Prostate gland (tissue), 2 donors: ENCODE measurements at regions not wholly inside any gene's neighbourhood (a gene's known extent, or its start where the extent isn't known, plus 50 kb on each side); places are given as distances from the start of the nearest gene placed in this dataset.
"Not testable (repeated sequence)": the region's sequence is repeated elsewhere in the genome, so short reads cannot be mapped to it uniquely, and the experiment has no call there.

Source experiments
- POLR2A ChIP-seq: fragments of 450-650 bp; IDR thresholded peaks from one replicate; pipeline ENCODE4 v1.6.1; 2016; ENCODE audit warnings: antibody characterized with exemption, mild to moderate bottlenecking
- POLR2AphosphoS5 ChIP-seq: sonication (generic); formaldehyde crosslinking; IDR thresholded peaks from one replicate; pipeline ENCODE4 v1.6.1; 2017; ENCODE audit warnings: antibody characterized with exemption
- TF ChIP-seq, protein P1 (sequence below), 4 experiments: fragments of 200-600 bp in 2 of 4; fragments of 450-650 bp in 2 of 4; sonication (generic) in 2 of 4; IDR thresholded peaks; 1 replicate in 3 of 4; 2 replicates in 1 of 4; pipeline ENCODE4 v1.5.1; 2016 to 2019; ENCODE audit warnings: antibody characterized with exemption in 4 of 4, mild to moderate bottlenecking in 2 of 4, moderate library complexity in 2 of 4

DNA sequence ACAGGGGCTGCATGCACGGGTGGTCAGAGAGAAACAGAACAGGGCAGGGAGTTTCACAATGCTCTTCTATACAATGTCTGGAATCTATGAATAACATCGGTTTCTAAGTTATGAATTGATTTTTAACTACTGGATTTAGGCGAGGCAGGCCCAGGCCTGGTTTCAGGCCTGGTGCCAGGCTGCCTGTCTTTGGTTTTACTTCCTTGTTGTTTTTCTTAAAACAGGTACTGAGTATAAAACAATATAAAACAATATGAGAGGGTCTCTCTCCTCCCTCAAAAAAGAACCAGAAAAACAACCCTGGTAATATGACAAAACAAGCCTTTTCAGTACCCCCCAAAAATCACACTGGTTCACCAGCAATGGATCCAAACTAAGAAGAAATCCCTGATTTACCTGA, 196.1 kb upstream of the ANXA10 start:
- not testable (repeated sequence) for TF ChIP-seq POLR2A, POLR2AphosphoS5
- TF ChIP-seq, protein P1, sequence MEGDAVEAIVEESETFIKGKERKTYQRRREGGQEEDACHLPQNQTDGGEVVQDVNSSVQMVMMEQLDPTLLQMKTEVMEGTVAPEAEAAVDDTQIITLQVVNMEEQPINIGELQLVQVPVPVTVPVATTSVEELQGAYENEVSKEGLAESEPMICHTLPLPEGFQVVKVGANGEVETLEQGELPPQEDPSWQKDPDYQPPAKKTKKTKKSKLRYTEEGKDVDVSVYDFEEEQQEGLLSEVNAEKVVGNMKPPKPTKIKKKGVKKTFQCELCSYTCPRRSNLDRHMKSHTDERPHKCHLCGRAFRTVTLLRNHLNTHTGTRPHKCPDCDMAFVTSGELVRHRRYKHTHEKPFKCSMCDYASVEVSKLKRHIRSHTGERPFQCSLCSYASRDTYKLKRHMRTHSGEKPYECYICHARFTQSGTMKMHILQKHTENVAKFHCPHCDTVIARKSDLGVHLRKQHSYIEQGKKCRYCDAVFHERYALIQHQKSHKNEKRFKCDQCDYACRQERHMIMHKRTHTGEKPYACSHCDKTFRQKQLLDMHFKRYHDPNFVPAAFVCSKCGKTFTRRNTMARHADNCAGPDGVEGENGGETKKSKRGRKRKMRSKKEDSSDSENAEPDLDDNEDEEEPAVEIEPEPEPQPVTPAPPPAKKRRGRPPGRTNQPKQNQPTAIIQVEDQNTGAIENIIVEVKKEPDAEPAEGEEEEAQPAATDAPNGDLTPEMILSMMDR (IDR thresholded peaks at IDR 0.05): not testable (repeated sequence)
